ENCODE measurements at regions not wholly inside any gene's neighbourhood (a gene's known extent, or its start where the extent isn't known, plus 50 kb on each side); places are given as distances from the start of the nearest gene placed in this dataset.

- Histone ChIP-seq H3K4me2 (ENCODE audit: low read length) (peak overlapping the region; percentile 28), H3K9ac (ENCODE audit: low read length) (no peak overlapping the region)
- no peak for TF ChIP-seq EZH2phosphoT487 (IDR thresholded peaks at IDR 0.05; ENCODE audit: low read depth)
- no peak for TF ChIP-seq CTCF (IDR thresholded peaks at IDR 0.05; ENCODE audit: low read depth, low read length)
Measured at GRCh38 chr12:14252697-14253096, 112.8 kb upstream of the ATF7IP start.

GRCh38 chr12:14253496-14253895 is 112.0 kb upstream of the ATF7IP start:
- H3K79me2 ChIP-seq (ENCODE audit: low read length): no peaks in the 10 kb centered on the region
- peak overlapping the region; percentile 37; the same call in 1 of the 2 replicates for H3K27ac ChIP-seq (ENCODE audit: low read length)
- no peaks in the 10 kb centered on the region for H3K27me3 ChIP-seq (ENCODE audit: low read depth, low read length)
- H2AFZ ChIP-seq (ENCODE audit: low read depth, low read length): no peak overlapping the region
- H3K4me1 ChIP-seq (ENCODE audit: low read length): peaks cover 58% of the 10 kb centered on the region
- H3K4me2 ChIP-seq (ENCODE audit: low read length): peak overlapping the region; percentile 23; the same call in 1 of the 2 replicates
- TF ChIP-seq CTCF (IDR thresholded peaks at IDR 0.05; ENCODE audit: low read depth, low read length) (no peak), EZH2phosphoT487 (IDR thresholded peaks at IDR 0.05; ENCODE audit: low read depth) (no peak)
- no peaks in the 10 kb centered on the region for H3K9me3 ChIP-seq (ENCODE audit: insufficient read depth, low read length)
- H3K36me3 ChIP-seq (replicated peaks; ENCODE audit: low read depth, low read length): peaks cover 5% of the 10 kb centered on the region
- no peak overlapping the region for H3K9ac ChIP-seq (ENCODE audit: low read length)
- H3K4me3 ChIP-seq (ENCODE audit: low read length): no peak overlapping the region
- no peaks in the 10 kb centered on the region for H4K20me1 ChIP-seq (ENCODE audit: insufficient read depth, low read length)

More at GRCh38 chr12:14252697-14253096, 112.8 kb upstream of the ATF7IP start:
- Histone ChIP-seq H4K20me1 (ENCODE audit: insufficient read depth, low read length) (no peaks in the 10 kb centered on the region), H3K9me3 (ENCODE audit: insufficient read depth, low read length) (no peaks in the 10 kb centered on the region), H3K79me2 (ENCODE audit: low read length) (no peaks in the 10 kb centered on the region), H2AFZ (ENCODE audit: low read depth, low read length) (no peak overlapping the region), H3K27me3 (ENCODE audit: low read depth, low read length) (no peaks in the 10 kb centered on the region), H3K36me3 (replicated peaks; ENCODE audit: low read depth, low read length) (no peaks in the 10 kb centered on the region), H3K4me1 (ENCODE audit: low read length) (peaks cover 50% of the 10 kb centered on the region), H3K4me3 (ENCODE audit: low read length) (no peak overlapping the region), H3K27ac (ENCODE audit: low read length) (peak overlapping the region; percentile 37; the same call in 1 of the 2 replicates)

- peak overlapping the region; percentile 95 for H3K27ac ChIP-seq (ENCODE audit: low read length)
- H3K27me3 ChIP-seq (ENCODE audit: low read depth, low read length): no peaks in the 10 kb centered on the region
- peaks cover 62% of the 10 kb centered on the region for H3K4me1 ChIP-seq (ENCODE audit: low read length)
- TF ChIP-seq CTCF (IDR thresholded peaks at IDR 0.05; ENCODE audit: low read depth, low read length) (no peak), EZH2phosphoT487 (IDR thresholded peaks at IDR 0.05; ENCODE audit: low read depth) (no peak)
- H3K36me3 ChIP-seq (replicated peaks; ENCODE audit: low read depth, low read length): peaks cover 9% of the 10 kb centered on the region
- H4K20me1 ChIP-seq (ENCODE audit: insufficient read depth, low read length): no peaks in the 10 kb centered on the region
- no peaks in the 10 kb centered on the region for H3K79me2 ChIP-seq (ENCODE audit: low read length)
- no peak overlapping the region for H3K9ac ChIP-seq (ENCODE audit: low read length)
- H3K9me3 ChIP-seq (ENCODE audit: insufficient read depth, low read length): 0 out of 2 replicates have a peak, but pooled peaks cover 3% of the 10 kb centered on the region
- H3K4me3 ChIP-seq (ENCODE audit: low read length): no peak overlapping the region
- peak overlapping the region; percentile 82; the same call in 1 of the 2 replicates for H2AFZ ChIP-seq (ENCODE audit: low read depth, low read length)
- peak overlapping the region; percentile 68 for H3K4me2 ChIP-seq (ENCODE audit: low read length)
Measured at GRCh38 chr12:14254781-14255180, 110.7 kb upstream of the ATF7IP start.

- Histone ChIP-seq H3K4me2 (ENCODE audit: low read length) (peak overlapping the region; percentile 68), H3K9me3 (ENCODE audit: insufficient read depth, low read length) (0 out of 2 replicates have a peak, but pooled peaks cover 4% of the 10 kb centered on the region), H3K36me3 (replicated peaks; ENCODE audit: low read depth, low read length) (peaks cover 9% of the 10 kb centered on the region), H4K20me1 (ENCODE audit: insufficient read depth, low read length) (no peaks in the 10 kb centered on the region), H3K27ac (ENCODE audit: low read length) (peak overlapping the region; percentile 95), H3K79me2 (ENCODE audit: low read length) (no peaks in the 10 kb centered on the region), H2AFZ (ENCODE audit: low read depth, low read length) (peak overlapping the region; percentile 82), H3K27me3 (ENCODE audit: low read depth, low read length) (no peaks in the 10 kb centered on the region), H3K4me1 (ENCODE audit: low read length) (peaks cover 62% of the 10 kb centered on the region), H3K4me3 (ENCODE audit: low read length) (peak overlapping the region; percentile 13), H3K9ac (ENCODE audit: low read length) (peak overlapping the region; percentile 82)
- TF ChIP-seq CTCF (IDR thresholded peaks at IDR 0.05; ENCODE audit: low read depth, low read length) (no peak), EZH2phosphoT487 (IDR thresholded peaks at IDR 0.05; ENCODE audit: low read depth) (no peak)
Measured at GRCh38 chr12:14256121-14256520, 109.4 kb upstream of the ATF7IP start.

All from OCI-LY3 (cell line).